K562 (cell line): ENCODE measurements at regions not wholly inside any gene's neighbourhood (a gene's known extent, or its start where the extent isn't known, plus 50 kb on each side); places are given as distances from the start of the nearest gene placed in this dataset.

Source experiments
- ATAC-seq: fragments of 200-7000 bp; cut with Tn5 transposase; 3 replicates; pipeline ENCODE4 v1.9.1; 2020; ENCODE audit warnings: moderate library complexity
- BruUV-seq: library from RNA; stranded (reverse); fragments of 400-500 nt; replicated peaks from 2 replicates; lab custom pipeline; 2021; lab: Mats Ljungman, UMichigan
- CTCF ChIA-PET: fragments of 300-600 bp; formaldehyde crosslinking; extraction: SDS; loops from one replicate; lab custom pipeline; 2021; ENCODE audit warnings: low intra/inter-chr PET ratio; lab: Yijun Ruan, JAX
- POLR2A ChIA-PET: fragments of 300-600, 350-650 bp; sonication (Branson Sonifier 250); formaldehyde crosslinking; extraction: SDS; loops from one replicate; lab custom pipeline; 2021; ENCODE audit warnings: antibody characterized with exemption, inconsistent platforms; lab: Yijun Ruan, JAX
- DNase-seq, 4 experiments: peaks; one replicate each; pipeline versions ENCODE4 v3.0.0 to v3.0.0-alpha.2; 2011 to 2018; ENCODE audit warnings: low spot score in 3 of 4, mixed read lengths in 3 of 4; ENCODE audit errors: extremely low read depth in 1 of 4
- FAIRE-seq: peaks from 2 replicates; lab custom pipeline; 2011; peaks lifted over from hg19 to GRCh38; lab: Jason Lieb, UNC
- H2AFZ ChIP-seq: 2 replicates; pipeline ENCODE4 v1.6.0; 2011; ENCODE audit warnings: low read depth, low read length, control low read depth, inconsistent platforms
- H3K27ac ChIP-seq: fragments of 200-600 bp; 3 replicates; pipeline ENCODE4 v1.8.0; 2011; ENCODE audit warnings: low read depth, mild to moderate bottlenecking, control low read depth, inconsistent platforms, low read length, moderate library complexity, mixed read lengths; ENCODE audit errors: extremely low read depth
- H3K27me3 ChIP-seq, 2 experiments: fragments of 300-600 bp in 1 of 2; 2 replicates in 1 of 2; 3 replicates in 1 of 2; pipeline versions ENCODE4 v1.6.0 to v1.8.0; 2011; ENCODE audit warnings: inconsistent platforms in 2 of 2, low read length in 2 of 2, mild to moderate bottlenecking in 1 of 2, mixed read lengths in 1 of 2, moderate library complexity in 1 of 2; ENCODE audit not compliant: control insufficient read depth in 2 of 2, insufficient read depth in 2 of 2
- H3K36me3 ChIP-seq: fragments of 300-600 bp; 3 replicates; pipeline ENCODE4 v1.8.0; 2011; ENCODE audit warnings: mild to moderate bottlenecking, low read length, inconsistent platforms; ENCODE audit not compliant: control insufficient read depth, insufficient read depth
- H3K4me1 ChIP-seq, 2 experiments: fragments of 200-600 bp in 1 of 2; replicated peaks in 1 of 2; 2 replicates in 1 of 2; 3 replicates in 1 of 2; pipeline versions ENCODE4 v1.5.1 to v1.8.0; 2011; ENCODE audit warnings: inconsistent platforms in 2 of 2, low read length in 2 of 2, mild to moderate bottlenecking in 1 of 2, mixed read lengths in 1 of 2, moderate library complexity in 1 of 2; ENCODE audit not compliant: control insufficient read depth in 2 of 2, insufficient read depth in 2 of 2
- H3K4me2 ChIP-seq: 2 replicates; pipeline ENCODE4 v1.6.1; 2011; ENCODE audit warnings: low read length, control low read depth, inconsistent platforms, mixed read lengths; ENCODE audit not compliant: insufficient read depth
- H3K4me3 ChIP-seq: fragments of 200-600 bp; sonication (generic), shearing (Covaris generic); 2 replicates; pipeline ENCODE4 v1.5.1; 2016; ENCODE audit warnings: control low read depth, inconsistent platforms
- H3K79me2 ChIP-seq: fragments of 200-600 bp; 3 replicates; pipeline ENCODE4 v1.8.0; 2011; ENCODE audit warnings: low read length, inconsistent platforms; ENCODE audit not compliant: control insufficient read depth, insufficient read depth
- H3K9ac ChIP-seq, 2 experiments: 2 replicates each; pipeline versions ENCODE4 v1.6.0 to v1.6.1; 2011; ENCODE audit warnings: low read depth in 2 of 2, low read length in 2 of 2, control low read depth in 1 of 2, inconsistent platforms in 1 of 2, mild to moderate bottlenecking in 1 of 2, mixed read lengths in 1 of 2; ENCODE audit not compliant: insufficient read depth in 1 of 2
- H3K9me1 ChIP-seq: one replicate; pipeline ENCODE4 v1.6.0; 2011; ENCODE audit warnings: inconsistent platforms, mild to moderate bottlenecking, low read length, moderate library complexity; ENCODE audit not compliant: control insufficient read depth, insufficient read depth
- H3K9me3 ChIP-seq: replicated peaks from 2 replicates; pipeline ENCODE4 v1.5.1; 2011; ENCODE audit warnings: low read depth, low read length, inconsistent platforms; ENCODE audit not compliant: control insufficient read depth, insufficient read depth
- H4K20me1 ChIP-seq: replicated peaks from 2 replicates; pipeline ENCODE4 v1.6.1; 2011; ENCODE audit warnings: low read length, inconsistent platforms, mixed read lengths; ENCODE audit not compliant: control insufficient read depth, insufficient read depth
- MITF ChIP-seq: IDR thresholded peaks from 2 replicates; pipeline ENCODE4 v1.6.1; 2014; ENCODE audit warnings: antibody characterized with exemption
- WGBS: fragments of 100-300 bp; shearing (Covaris generic); methylation state at CpG from one replicate; pipeline ENCODE4 v1.1.6; 2016; ENCODE audit warnings: low coverage, mixed read lengths; ENCODE audit not compliant: insufficient coverage; ENCODE audit errors: missing lambda C conversion rate; 5-methylcytosine and 5-hydroxymethylcytosine counted together
- in situ Hi-C: fragments of 300-500 bp; cut with MboI; formaldehyde crosslinking; loops from 4 replicates; pipeline ENCODE4 v1.15.0; 2018; ENCODE audit warnings: inconsistent platforms, mixed read lengths
- intact Hi-C: fragments of 100-400 bp; cut with micrococcal nuclease; formaldehyde crosslinking; loops from 2 replicates; pipeline ENCODE4 v1.14.2; 2022
- TF ChIP-seq, protein P1 (sequence below): IDR thresholded peaks from 2 replicates; pipeline ENCODE4 v1.6.1; 2016; ENCODE audit warnings: missing genetic modification characterization, missing compliant biosample characterization

DNA sequence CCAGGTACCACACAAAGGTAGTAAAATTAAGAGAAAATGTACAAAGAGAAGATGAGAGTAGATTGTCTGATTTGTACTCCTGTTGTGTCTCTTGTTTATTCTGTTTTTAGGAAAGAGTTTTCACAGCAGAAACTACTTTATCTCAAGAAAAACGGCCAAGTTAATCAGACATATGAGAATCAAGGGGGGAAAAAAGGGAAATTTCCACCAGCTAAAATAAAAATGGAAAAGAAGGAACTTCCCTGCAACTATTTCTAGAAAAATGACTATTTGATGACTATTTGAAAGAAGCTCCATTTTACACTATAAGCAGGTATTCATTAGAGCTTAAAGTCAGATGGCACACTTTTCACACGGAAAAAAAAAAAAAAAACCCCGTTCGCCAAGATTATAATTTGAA lies 56.5 kb downstream of the EPRS1 start:
- no TSS peak for BruUV-seq
- Histone ChIP-seq H4K20me1 (no peaks in the 10 kb centered on the region), H3K36me3 (peaks cover 83% of the 10 kb centered on the region), H3K4me1 (no peaks in the 10 kb centered on the region; a peak in 1 of 5 replicates), H3K9me3 (no peaks in the 10 kb centered on the region), H3K4me3 (no peak overlapping the region), H3K27me3 (no peaks in the 10 kb centered on the region), H3K9ac (no peak overlapping the region), H3K27ac (no peak overlapping the region), H3K79me2 (no peaks in the 10 kb centered on the region; the same call in 2 of the 3 replicates), H3K4me2 (no peak overlapping the region), H3K9me1 (no peaks in the 10 kb centered on the region), H2AFZ (no peak overlapping the region)
- ATAC-seq (no peak), DNase-seq (no peak), FAIRE-seq (no peak)
- intact Hi-C loops: loop anchor here (2.0 to 5.0 kb wide), 4 partner anchors 98 to 788 kb away; partner anchors contain the start of gene BPNT1
- ChIA-PET CTCF (no interaction called here), POLR2A (interaction anchor here (0.6 to 3.2 kb wide), 6 partner anchors 10 to 889 kb away, joined by 3 to 14 read pairs (median 6); no protein-coding TSS in a partner anchor)
- in situ Hi-C loops: no loop called here
- WGBS: 72% methylated on average over 4 of the region's 4 CpGs
- no peak for TF ChIP-seq MITF
- TF ChIP-seq, protein P1, sequence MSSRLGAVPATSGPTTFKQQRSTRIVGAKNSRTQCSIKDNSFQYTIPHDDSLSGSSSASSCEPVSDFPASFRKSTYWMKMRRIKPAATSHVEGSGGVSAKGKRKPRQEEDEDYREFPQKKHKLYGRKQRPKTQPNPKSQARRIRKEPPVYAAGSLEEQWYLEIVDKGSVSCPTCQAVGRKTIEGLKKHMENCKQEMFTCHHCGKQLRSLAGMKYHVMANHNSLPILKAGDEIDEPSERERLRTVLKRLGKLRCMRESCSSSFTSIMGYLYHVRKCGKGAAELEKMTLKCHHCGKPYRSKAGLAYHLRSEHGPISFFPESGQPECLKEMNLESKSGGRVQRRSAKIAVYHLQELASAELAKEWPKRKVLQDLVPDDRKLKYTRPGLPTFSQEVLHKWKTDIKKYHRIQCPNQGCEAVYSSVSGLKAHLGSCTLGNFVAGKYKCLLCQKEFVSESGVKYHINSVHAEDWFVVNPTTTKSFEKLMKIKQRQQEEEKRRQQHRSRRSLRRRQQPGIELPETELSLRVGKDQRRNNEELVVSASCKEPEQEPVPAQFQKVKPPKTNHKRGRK: 0 out of 2 replicates have a peak, but pooled peaks have one; percentile 35
